ENCODE measurements at regions not wholly inside any gene's neighbourhood (a gene's known extent, or its start where the extent isn't known, plus 50 kb on each side); places are given as distances from the start of the nearest gene placed in this dataset.

GRCh38 chr2:207363761-207364290, 165.9 kb upstream of the CREB1 start:
- TF ChIP-seq CTCF (IDR thresholded peaks at IDR 0.05; ENCODE audit: low read depth, low read length) (no peak), EZH2phosphoT487 (IDR thresholded peaks at IDR 0.05; ENCODE audit: low read depth) (no peak)

All from OCI-LY3 (cell line).